Skeletal muscle satellite cell (primary cell): ENCODE measurements at regions not wholly inside any gene's neighbourhood (a gene's known extent, or its start where the extent isn't known, plus 50 kb on each side); places are given as distances from the start of the nearest gene placed in this dataset.

Source experiments
- H3K27me3 ChIP-seq: 2 replicates; pipeline ENCODE4 v1.7.0; 2013; ENCODE audit warnings: low read length; ENCODE audit not compliant: control insufficient read depth, insufficient read depth
- H3K36me3 ChIP-seq: 2 replicates; pipeline ENCODE4 v1.7.0; 2013; ENCODE audit warnings: mild to moderate bottlenecking, control low read depth, low read length; ENCODE audit not compliant: insufficient read depth
- H3K4me1 ChIP-seq: 2 replicates; pipeline ENCODE4 v1.7.0; 2013; ENCODE audit warnings: low read length; ENCODE audit not compliant: control insufficient read depth, insufficient read depth
- H3K4me2 ChIP-seq: 2 replicates; pipeline ENCODE4 v1.7.0; 2013; ENCODE audit warnings: mild to moderate bottlenecking, low read length
- H3K4me3 ChIP-seq: 2 replicates; pipeline ENCODE4 v1.7.0; 2013; ENCODE audit warnings: low read length
- H3K9ac ChIP-seq: 2 replicates; pipeline ENCODE4 v1.7.0; 2013; ENCODE audit warnings: mild to moderate bottlenecking, low read depth, low read length, moderate library complexity
- H3K9me3 ChIP-seq: replicated peaks from 2 replicates; pipeline ENCODE4 v1.7.0; 2013; ENCODE audit warnings: mild to moderate bottlenecking, control low read depth, low read length

DNA sequence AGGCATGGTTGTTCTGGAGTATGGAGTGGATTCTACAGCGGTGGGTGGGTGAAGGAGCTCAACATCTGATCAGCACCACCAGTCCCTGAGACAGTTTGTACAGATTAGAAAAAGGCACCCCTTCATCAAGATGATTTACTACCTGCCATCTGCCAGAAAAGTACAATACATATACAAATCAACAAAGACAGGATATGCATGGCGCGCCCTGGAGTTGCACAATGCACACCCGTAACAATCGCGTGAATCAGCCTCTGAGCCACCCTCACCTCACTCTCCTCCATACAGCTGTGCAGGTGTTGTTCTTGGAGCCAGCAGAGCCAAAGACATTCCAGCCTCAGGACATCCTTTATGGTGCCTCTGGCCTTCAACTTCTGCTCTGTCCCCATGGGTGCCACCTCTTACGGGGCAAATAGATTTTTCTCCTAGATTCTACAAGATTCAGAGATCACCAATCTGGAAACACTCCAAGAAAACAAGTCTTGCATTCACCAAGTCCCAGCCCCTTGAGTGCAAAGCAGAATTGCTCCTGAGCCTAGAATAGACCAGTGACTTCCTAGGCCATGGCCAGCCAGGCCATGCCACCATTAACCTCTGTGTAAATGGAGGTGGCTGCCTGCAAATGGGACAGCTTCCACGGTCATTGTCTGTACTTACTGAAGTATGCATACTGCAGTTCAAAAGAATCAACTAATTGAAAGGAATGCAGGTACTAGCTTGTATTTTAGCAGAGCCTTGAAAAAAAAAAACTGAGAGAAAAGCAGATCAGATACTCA is 490.9 kb downstream of the SOX6 start:
- no peak overlapping the region for H3K9ac ChIP-seq
- no peaks in the 10 kb centered on the region for H3K36me3 ChIP-seq
- H3K4me1 ChIP-seq: no peaks in the 10 kb centered on the region
- H3K4me3 ChIP-seq: no peak overlapping the region
- H3K4me2 ChIP-seq: no peak overlapping the region
- H3K27me3 ChIP-seq: peaks cover 1% of the 10 kb centered on the region
- H3K9me3 ChIP-seq: no peaks in the 10 kb centered on the region

DNA sequence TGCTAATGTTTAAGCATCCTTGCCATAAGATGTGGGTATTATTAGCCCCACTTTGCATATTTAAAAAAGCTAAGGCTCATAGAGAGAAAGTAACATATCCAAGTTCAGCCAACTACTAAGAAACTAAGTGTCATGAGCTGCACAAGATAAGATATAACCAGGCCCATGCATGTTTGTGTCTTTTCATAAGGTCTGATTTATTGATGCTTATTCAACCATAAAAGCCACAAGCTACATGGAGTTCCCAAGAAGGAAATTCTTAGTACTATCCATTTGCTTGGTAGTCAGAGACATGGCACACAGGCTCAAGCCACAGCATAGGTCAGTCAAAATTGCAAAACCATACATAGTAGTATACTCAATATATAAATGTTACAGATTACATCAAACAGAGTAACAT is 488.5 kb downstream of the SOX6 start:
- H3K4me2 ChIP-seq: no peak overlapping the region
- no peaks in the 10 kb centered on the region for H3K9me3 ChIP-seq
- H3K9ac ChIP-seq: no peak overlapping the region
- H3K36me3 ChIP-seq: no peaks in the 10 kb centered on the region
- no peaks in the 10 kb centered on the region for H3K27me3 ChIP-seq
- H3K4me3 ChIP-seq: no peak overlapping the region
- no peaks in the 10 kb centered on the region for H3K4me1 ChIP-seq

DNA sequence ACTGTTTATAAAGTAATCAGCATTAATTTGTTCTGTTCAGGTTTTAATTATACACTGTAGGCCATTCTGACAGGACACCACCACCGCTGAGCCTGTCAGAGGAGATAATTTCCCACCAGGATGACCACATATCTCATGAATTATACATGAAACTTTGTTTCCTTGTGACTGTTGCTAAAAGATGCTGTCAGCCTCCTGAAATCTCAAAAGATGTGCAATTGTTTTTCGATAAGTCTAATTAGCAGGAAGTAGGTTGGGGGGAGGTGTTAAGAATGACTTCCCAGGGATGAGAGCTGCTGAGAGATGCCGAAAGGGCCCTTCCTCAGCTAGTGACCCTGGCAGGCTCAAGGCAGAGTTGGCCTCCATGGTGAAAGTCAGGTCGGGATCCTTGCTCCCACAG is 485.4 kb downstream of the SOX6 start:
- no peak overlapping the region for H3K4me3 ChIP-seq
- peaks cover under 1% of the 10 kb centered on the region for H3K27me3 ChIP-seq
- H3K9me3 ChIP-seq: no peaks in the 10 kb centered on the region
- H3K36me3 ChIP-seq: no peaks in the 10 kb centered on the region
- H3K9ac ChIP-seq: no peak overlapping the region
- no peaks in the 10 kb centered on the region for H3K4me1 ChIP-seq
- H3K4me2 ChIP-seq: no peak overlapping the region

DNA sequence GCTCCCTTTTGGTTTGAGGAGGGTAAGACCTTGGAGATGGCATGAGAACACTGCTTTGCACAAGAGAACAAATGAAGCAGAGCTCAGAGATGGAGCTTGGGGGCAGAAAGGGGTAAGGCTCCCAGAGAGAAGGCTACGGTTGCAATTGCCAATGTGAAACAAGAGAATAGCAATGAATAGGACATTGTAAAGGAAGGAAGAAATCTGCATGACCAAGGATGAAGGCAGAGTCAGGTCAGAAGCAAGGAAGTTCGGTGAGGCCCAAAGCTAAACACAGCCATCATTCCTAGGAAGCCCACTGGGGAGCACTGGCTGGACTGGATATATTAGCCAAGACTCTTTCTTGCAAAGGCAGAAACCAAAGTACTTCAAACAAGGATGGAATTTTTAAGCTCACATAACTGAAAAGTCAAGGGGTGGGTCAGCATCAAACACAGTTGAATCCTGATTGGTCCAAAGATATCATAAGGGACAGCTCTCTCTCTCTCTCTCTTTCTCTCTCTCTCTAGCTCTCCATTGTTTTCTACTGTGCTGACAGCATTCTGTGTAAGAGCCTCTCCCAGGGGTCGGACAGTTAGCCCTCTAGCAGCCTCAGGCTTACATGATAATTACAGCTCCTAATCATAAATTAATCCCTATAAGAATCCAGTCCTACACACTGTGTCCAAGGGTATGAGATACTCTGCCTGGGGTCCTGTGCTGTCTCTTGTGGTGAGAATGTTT is 484.3 kb downstream of the SOX6 start:
- H3K4me2 ChIP-seq: no peak overlapping the region
- no peak overlapping the region for H3K9ac ChIP-seq
- no peaks in the 10 kb centered on the region for H3K9me3 ChIP-seq
- no peaks in the 10 kb centered on the region for H3K36me3 ChIP-seq
- no peak overlapping the region for H3K4me3 ChIP-seq
- H3K4me1 ChIP-seq: no peaks in the 10 kb centered on the region
- peaks cover 10% of the 10 kb centered on the region for H3K27me3 ChIP-seq

DNA sequence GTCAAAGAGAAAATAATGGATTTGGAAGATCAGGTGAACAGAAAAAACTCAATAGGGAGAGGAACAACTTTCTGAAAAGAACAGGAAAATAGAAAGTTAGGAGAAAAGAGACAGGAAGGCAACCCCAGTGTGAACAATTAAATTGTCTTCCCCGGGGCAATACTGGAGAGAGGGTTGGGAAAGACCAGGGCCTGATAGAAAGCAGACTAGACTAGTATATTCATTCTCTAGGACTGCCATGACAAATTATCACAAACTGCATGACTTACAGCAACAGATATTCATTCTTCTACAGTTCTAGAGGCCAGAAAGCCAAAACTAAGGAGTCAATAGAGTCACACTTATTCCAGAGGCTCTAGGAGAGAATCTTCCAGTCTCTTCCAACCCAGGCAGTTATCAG is 482.8 kb downstream of the SOX6 start:
- H3K9me3 ChIP-seq: no peaks in the 10 kb centered on the region
- no peak overlapping the region for H3K4me3 ChIP-seq
- no peaks in the 10 kb centered on the region for H3K36me3 ChIP-seq
- no peaks in the 10 kb centered on the region for H3K4me1 ChIP-seq
- no peak overlapping the region for H3K9ac ChIP-seq
- no peak overlapping the region for H3K4me2 ChIP-seq
- H3K27me3 ChIP-seq: peaks cover 13% of the 10 kb centered on the region

DNA sequence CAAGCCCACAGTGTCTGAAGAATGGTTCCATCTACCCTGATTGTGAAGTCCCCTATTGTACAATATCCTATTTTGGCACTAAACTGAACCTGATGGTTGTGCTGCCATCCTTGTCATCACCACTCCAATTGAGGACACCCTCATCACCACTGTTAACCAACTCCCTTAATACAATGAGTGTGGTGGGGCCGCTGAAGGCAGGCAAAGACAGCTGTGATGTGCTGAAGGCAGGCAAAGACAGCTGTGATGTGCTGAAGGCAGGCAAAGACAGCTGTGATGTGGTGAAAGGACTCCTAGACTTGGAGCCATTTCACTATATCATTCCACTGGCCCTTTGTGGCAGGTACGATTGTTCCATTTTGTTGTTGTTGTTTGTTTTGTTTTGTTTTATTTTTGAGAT is 481.6 kb downstream of the SOX6 start:
- Histone ChIP-seq H3K9me3 (no peaks in the 10 kb centered on the region), H3K27me3 (peaks cover 17% of the 10 kb centered on the region), H3K36me3 (no peaks in the 10 kb centered on the region), H3K4me2 (no peak overlapping the region), H3K4me1 (no peaks in the 10 kb centered on the region), H3K9ac (no peak overlapping the region), H3K4me3 (no peak overlapping the region)

DNA sequence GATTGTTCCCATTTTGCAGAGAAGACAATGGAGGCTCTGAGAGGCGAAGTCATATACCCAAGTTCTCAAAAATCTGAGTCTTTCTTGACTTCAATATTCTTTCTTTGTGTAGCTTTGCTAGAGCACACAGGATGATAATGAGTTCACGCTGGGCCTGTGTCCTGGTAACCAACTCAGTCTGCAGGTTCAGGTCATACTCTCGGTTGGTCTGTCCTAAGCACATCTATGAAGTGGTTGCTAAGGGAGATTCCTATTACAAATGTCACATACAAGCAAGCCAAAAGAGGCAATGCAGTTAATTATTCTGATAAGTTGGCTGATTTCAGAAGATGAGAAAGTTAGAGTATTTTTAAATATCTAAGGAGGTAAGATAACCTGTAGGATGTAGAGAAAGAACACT is 481.0 kb downstream of the SOX6 start:
- Histone ChIP-seq H3K9ac (no peak overlapping the region), H3K4me3 (no peak overlapping the region), H3K9me3 (no peaks in the 10 kb centered on the region), H3K4me2 (no peak overlapping the region), H3K4me1 (no peaks in the 10 kb centered on the region), H3K27me3 (peaks cover 17% of the 10 kb centered on the region), H3K36me3 (no peaks in the 10 kb centered on the region)

DNA sequence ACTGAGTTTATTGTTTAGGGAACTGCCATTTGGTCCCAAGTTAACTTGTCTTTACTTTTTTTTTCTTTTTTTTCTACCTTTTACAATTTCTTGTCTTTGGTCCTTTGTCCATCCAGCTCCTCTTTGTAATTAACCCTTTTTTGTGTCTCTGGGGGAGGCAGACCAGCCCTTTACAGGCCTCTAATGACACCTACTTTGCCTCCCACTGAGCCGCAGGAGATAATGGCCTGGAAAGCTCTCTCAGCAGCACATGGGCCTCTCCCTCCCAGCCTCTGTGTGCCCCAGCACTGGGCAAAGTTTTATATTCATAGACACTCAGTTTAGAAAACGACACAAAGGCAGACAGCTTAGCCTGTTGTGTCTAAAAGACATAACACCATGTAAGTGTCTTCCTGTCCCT is 480.4 kb downstream of the SOX6 start:
- Histone ChIP-seq H3K4me1 (no peaks in the 10 kb centered on the region), H3K27me3 (peaks cover 17% of the 10 kb centered on the region), H3K9ac (no peak overlapping the region), H3K4me3 (no peak overlapping the region), H3K4me2 (no peak overlapping the region), H3K9me3 (no peaks in the 10 kb centered on the region), H3K36me3 (no peaks in the 10 kb centered on the region)

DNA sequence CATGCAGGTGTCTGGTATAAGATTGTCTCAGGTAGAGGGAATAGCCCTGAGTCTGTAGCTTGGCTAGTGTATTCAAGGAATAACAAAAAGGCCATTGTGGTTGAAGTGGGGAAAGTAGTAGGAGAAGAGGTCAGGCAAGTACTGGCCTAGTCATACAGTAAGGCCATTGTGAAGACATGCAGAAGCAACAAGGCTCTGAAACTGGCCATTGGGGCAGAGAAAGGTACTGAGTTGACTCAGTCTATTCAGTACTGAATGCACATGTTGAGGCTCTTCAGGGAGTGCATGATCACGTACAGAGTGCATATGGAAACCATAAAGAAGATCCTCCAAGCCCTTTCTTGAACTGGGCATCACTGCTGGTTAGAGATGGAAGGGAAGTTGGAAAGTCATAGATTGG is 477.6 kb downstream of the SOX6 start:
- no peaks in the 10 kb centered on the region for H3K36me3 ChIP-seq
- H3K9me3 ChIP-seq: no peaks in the 10 kb centered on the region
- no peak overlapping the region for H3K9ac ChIP-seq
- H3K4me1 ChIP-seq: no peaks in the 10 kb centered on the region
- H3K4me2 ChIP-seq: no peak overlapping the region
- H3K27me3 ChIP-seq: peaks cover 35% of the 10 kb centered on the region
- H3K4me3 ChIP-seq: no peak overlapping the region

DNA sequence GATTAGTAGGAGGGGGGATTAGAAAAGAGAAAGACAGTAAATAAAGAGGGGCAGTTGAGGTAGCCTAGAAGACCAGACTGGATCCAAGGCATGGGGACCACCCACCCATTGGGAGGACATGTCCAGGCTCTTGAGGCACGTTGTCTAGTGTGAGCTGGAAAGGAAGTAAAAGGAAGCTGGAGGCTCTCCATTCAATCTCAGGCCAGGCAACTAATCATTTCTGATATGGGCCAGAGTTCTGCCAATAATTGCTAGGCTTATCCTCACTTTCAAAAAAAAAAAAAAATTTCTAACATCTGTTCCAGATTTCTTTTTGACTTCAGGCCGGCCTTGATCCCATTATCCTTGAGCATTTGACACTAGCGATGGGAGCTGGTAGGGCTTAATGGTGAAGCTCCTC is 476.1 kb downstream of the SOX6 start:
- H3K9ac ChIP-seq: no peak overlapping the region

DNA sequence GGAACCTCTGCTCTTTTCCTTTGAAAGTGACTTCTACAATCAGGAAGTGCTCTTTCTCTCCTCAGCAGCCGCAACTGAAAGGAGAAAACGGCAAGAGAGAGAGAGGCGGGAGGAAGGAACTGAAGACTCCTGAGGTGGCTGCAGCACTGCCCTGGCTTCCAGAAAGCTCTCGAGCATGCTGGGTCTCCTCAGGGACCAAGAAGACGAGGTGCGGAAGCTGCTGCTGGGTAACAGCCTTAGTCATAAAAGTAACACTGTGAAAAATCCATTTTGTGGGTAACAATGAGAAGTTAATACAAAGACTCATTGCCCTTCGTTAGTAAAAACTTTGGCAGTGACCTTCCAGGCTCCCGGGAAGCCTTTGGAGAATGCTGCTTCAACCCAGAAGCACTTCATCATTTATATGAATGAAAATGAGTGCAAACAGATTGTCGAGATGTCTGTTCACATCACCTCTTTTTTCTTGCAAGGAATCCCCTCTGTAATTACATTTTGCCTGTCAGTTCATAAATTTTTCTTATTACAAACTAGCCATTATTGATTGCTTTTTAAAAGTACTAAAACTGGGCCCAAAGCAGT is 473.4 kb downstream of the SOX6 start:
- Histone ChIP-seq H3K9me3 (no peaks in the 10 kb centered on the region), H3K4me2 (no peak overlapping the region)

More for the DNA sequence above, 476.1 kb downstream of the SOX6 start:
- H3K36me3 ChIP-seq: no peaks in the 10 kb centered on the region
- H3K4me3 ChIP-seq: no peak overlapping the region
- H3K27me3 ChIP-seq: peaks cover 39% of the 10 kb centered on the region
- no peaks in the 10 kb centered on the region for H3K4me1 ChIP-seq
- no peak overlapping the region for H3K4me2 ChIP-seq
- H3K9me3 ChIP-seq: no peaks in the 10 kb centered on the region

More for the DNA sequence above, 473.4 kb downstream of the SOX6 start:
- Histone ChIP-seq H3K9ac (no peak overlapping the region), H3K27me3 (peaks cover 41% of the 10 kb centered on the region), H3K36me3 (no peaks in the 10 kb centered on the region), H3K4me1 (no peaks in the 10 kb centered on the region), H3K4me3 (no peak overlapping the region)
